ENCODE measurements at regions not wholly inside any gene's neighbourhood (a gene's known extent, or its start where the extent isn't known, plus 50 kb on each side); places are given as distances from the start of the nearest gene placed in this dataset.

DNA sequence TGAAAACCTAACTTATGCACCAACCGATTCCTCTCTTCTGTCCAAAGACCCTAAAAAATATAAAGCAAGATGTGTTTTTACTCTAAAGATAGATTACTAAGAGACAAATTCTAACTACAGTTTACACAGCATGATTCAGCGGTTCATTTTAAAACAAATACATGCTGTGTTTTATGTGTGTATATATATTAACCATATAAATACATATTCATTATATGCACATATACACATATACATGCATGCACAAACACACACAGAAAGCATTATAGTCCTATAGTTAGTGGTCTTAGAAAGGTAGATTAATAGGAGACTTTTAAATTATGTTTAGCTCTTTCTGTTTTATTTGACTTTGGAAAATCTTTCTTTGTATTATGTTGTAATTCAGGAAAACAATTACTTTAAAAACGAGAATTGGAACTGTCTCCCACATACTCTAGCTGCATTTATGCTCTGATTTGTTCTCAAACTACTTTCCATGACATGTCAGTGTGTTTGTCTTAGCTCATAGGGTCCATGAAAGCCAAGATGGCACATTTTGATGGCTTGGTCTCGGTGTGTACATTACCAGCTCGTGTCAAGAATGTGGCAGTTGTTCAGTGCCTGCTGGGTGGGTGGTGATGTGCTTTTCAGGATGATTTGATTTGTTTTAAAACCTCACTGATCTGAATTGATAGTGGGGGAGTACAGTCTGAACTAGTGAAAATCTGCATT is 548.8 kb upstream of the SALL1 start:
- intact Hi-C loops (cut with micrococcal nuclease): no loop called here
- no peaks in the 10 kb centered on the region for H3K4me1 Mint-ChIP-seq (ENCODE audit: low read depth)
- DNase-seq (ENCODE audit: low spot score): no peak
- no peak overlapping the region for H3K27ac Mint-ChIP-seq
- H3K36me3 Mint-ChIP-seq (ENCODE audit: low read depth): no peaks in the 10 kb centered on the region
- no peaks in the 10 kb centered on the region for H3K27me3 Mint-ChIP-seq (ENCODE audit: low read depth)
- no peak overlapping the region for H3K4me3 Mint-ChIP-seq (ENCODE audit: low read depth)
- peaks cover 30% of the 10 kb centered on the region for H3K9me3 Mint-ChIP-seq

DNA sequence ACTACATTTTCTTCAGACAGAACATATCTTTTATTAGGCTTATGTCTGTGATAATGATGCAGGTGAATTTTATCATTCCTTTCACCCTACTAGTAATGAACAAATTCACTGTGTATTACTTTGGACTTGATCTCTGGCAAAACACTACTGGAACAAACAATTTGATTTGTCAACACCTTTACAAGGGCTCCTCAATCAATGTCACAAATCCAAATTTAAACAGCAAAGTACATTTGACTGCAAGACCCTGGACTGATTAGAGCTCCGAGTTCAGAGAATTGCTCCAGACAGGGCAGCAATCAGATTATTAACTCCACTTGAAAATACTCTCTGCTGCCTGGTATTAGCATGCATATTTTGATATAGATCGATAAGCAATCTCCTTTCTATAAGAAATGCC is 547.6 kb upstream of the SALL1 start:
- no peak for DNase-seq (ENCODE audit: low spot score)
- Mint-ChIP-seq H3K27me3 (ENCODE audit: low read depth) (no peaks in the 10 kb centered on the region), H3K36me3 (ENCODE audit: low read depth) (no peaks in the 10 kb centered on the region), H3K9me3 (peaks cover 29% of the 10 kb centered on the region), H3K27ac (no peak overlapping the region), H3K4me3 (ENCODE audit: low read depth) (no peak overlapping the region), H3K4me1 (ENCODE audit: low read depth) (no peaks in the 10 kb centered on the region)
- intact Hi-C loops (cut with micrococcal nuclease): no loop called here

GRCh38 chr16:51697454-51697853 is 546.4 kb upstream of the SALL1 start:
- Mint-ChIP-seq H3K9me3 (peaks cover 38% of the 10 kb centered on the region), H3K36me3 (ENCODE audit: low read depth) (no peaks in the 10 kb centered on the region), H3K4me3 (ENCODE audit: low read depth) (no peak overlapping the region), H3K27me3 (ENCODE audit: low read depth) (no peaks in the 10 kb centered on the region), H3K27ac (no peak overlapping the region), H3K4me1 (ENCODE audit: low read depth) (no peaks in the 10 kb centered on the region)
- intact Hi-C loops (cut with micrococcal nuclease): no loop called here
- DNase-seq (ENCODE audit: low spot score): no peak

DNA sequence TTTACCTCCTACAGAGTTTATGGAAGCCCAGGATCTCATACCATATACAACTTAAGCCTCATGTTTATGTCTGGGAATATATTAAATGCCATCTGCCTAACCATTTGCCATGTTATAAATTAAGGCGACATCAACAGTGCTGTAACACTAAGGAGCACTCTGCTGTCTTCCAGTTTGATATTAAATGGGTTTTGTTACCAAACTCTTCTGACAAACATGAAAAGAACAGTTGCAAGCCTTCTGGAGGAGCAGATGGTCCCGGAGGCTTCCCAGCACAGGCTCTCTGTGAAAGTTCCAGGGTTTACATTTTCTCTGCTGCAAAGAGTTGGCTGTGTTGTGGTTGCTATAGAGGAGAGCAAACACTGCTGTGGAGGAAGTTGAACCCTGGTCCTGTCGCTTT is 545.3 kb upstream of the SALL1 start:
- no peak for DNase-seq (ENCODE audit: low spot score)
- Mint-ChIP-seq H3K27me3 (ENCODE audit: low read depth) (no peaks in the 10 kb centered on the region), H3K27ac (no peak overlapping the region), H3K36me3 (ENCODE audit: low read depth) (no peaks in the 10 kb centered on the region), H3K4me3 (ENCODE audit: low read depth) (no peak overlapping the region), H3K4me1 (ENCODE audit: low read depth) (no peaks in the 10 kb centered on the region), H3K9me3 (peaks cover 35% of the 10 kb centered on the region)
- intact Hi-C loops (cut with micrococcal nuclease): no loop called here

GRCh38 chr16:51691109-51691508 is 540.0 kb upstream of the SALL1 start:
- Mint-ChIP-seq H3K9me3 (peaks cover 65% of the 10 kb centered on the region), H3K36me3 (ENCODE audit: low read depth) (no peaks in the 10 kb centered on the region), H3K4me1 (ENCODE audit: low read depth) (no peaks in the 10 kb centered on the region), H3K27ac (no peak overlapping the region), H3K4me3 (ENCODE audit: low read depth) (no peak overlapping the region), H3K27me3 (ENCODE audit: low read depth) (no peaks in the 10 kb centered on the region)
- no peak for DNase-seq (ENCODE audit: low spot score)
- intact Hi-C loops (cut with micrococcal nuclease): no loop called here

DNA sequence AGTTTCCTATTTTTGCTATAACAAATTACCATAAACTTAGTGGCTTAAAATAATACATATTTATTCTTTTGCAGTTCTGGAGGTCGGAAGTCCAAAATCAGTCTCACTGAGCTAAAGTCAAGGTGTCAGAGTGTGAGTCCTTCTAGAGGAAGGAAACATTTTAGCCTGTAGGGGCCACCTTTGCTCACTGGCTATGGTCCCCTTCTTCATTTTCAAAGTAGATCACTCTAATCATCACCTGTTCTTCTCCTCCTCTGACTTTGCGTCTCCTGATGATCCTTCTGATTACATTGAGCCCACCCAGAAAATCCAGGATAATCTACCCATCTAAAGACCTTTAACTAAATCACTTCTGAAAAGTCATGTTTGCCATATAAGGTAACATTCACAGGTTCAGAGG is 534.4 kb upstream of the SALL1 start:
- Mint-ChIP-seq H3K36me3 (ENCODE audit: low read depth) (no peaks in the 10 kb centered on the region), H3K27me3 (ENCODE audit: low read depth) (no peaks in the 10 kb centered on the region), H3K9me3 (peaks cover 50% of the 10 kb centered on the region), H3K4me1 (ENCODE audit: low read depth) (no peaks in the 10 kb centered on the region), H3K27ac (no peak overlapping the region), H3K4me3 (ENCODE audit: low read depth) (no peak overlapping the region)
- intact Hi-C loops (cut with micrococcal nuclease): no loop called here
- DNase-seq (ENCODE audit: low spot score): no peak

- Mint-ChIP-seq H3K4me3 (ENCODE audit: low read depth) (no peak overlapping the region), H3K27ac (no peak overlapping the region), H3K36me3 (ENCODE audit: low read depth) (no peaks in the 10 kb centered on the region), H3K4me1 (ENCODE audit: low read depth) (no peaks in the 10 kb centered on the region), H3K9me3 (peaks cover 45% of the 10 kb centered on the region), H3K27me3 (ENCODE audit: low read depth) (no peaks in the 10 kb centered on the region)
- DNase-seq (ENCODE audit: low spot score): no peak
- intact Hi-C loops (cut with micrococcal nuclease): no loop called here
Measured at GRCh38 chr16:51683882-51684281, 532.8 kb upstream of the SALL1 start.

DNA sequence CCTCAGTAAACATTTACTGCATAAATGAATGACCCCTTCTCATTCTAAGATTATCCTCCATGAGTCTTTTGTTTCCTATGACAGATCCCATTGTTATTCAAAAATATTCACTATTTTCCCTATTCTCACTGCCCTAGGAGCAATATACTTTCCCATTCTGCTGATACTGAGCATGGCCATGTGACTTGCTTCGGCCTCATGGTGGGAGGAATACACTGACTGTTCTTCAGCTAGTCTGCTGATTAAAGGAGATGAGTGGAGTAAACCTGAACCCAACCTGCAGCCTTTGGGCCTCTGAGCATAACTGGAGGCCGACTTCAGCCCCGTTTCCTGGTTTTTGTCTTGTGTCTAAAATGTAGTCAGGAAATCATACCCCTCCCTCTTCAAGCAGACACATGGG is 531.8 kb upstream of the SALL1 start:
- Mint-ChIP-seq H3K36me3 (ENCODE audit: low read depth) (no peaks in the 10 kb centered on the region), H3K27me3 (ENCODE audit: low read depth) (no peaks in the 10 kb centered on the region), H3K4me1 (ENCODE audit: low read depth) (no peaks in the 10 kb centered on the region), H3K9me3 (peaks cover 47% of the 10 kb centered on the region), H3K27ac (no peak overlapping the region), H3K4me3 (ENCODE audit: low read depth) (no peak overlapping the region)
- no peak for DNase-seq (ENCODE audit: low spot score)
- intact Hi-C loops (cut with micrococcal nuclease): no loop called here

GRCh38 chr16:51674615-51675014 is 523.5 kb upstream of the SALL1 start:
- no peaks in the 10 kb centered on the region for H3K36me3 Mint-ChIP-seq (ENCODE audit: low read depth)
- H3K27ac Mint-ChIP-seq: no peak overlapping the region
- H3K4me3 Mint-ChIP-seq (ENCODE audit: low read depth): no peak overlapping the region
- H3K27me3 Mint-ChIP-seq (ENCODE audit: low read depth): no peaks in the 10 kb centered on the region
- DNase-seq (ENCODE audit: low spot score): no peak
- H3K9me3 Mint-ChIP-seq: peaks cover 26% of the 10 kb centered on the region
- intact Hi-C loops (cut with micrococcal nuclease): no loop called here
- H3K4me1 Mint-ChIP-seq (ENCODE audit: low read depth): no peaks in the 10 kb centered on the region

DNA sequence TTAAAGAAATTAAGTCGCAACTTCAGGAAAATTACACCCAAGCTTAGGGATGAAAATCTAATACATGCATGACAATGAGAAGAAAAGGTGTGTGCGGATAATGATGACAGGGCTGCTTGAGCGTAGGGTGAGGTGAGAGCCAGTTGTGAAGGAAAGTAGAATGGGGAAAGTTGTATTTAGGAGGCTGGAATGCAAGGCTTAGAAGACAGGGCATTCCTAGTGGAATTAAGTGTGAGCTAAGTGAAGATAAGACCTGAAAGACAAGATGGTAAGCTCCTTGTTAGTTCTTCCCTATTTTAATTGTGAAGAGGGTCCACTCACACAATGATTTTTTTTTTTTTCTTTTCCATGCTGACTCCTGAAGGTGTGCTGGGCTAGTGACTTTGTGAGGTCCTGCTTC is 519.5 kb upstream of the SALL1 start:
- no peak for DNase-seq (ENCODE audit: low spot score)
- H3K27me3 Mint-ChIP-seq (ENCODE audit: low read depth): no peaks in the 10 kb centered on the region
- intact Hi-C loops (cut with micrococcal nuclease): no loop called here
- no peaks in the 10 kb centered on the region for H3K4me1 Mint-ChIP-seq (ENCODE audit: low read depth)
- no peak overlapping the region for H3K27ac Mint-ChIP-seq
- H3K4me3 Mint-ChIP-seq (ENCODE audit: low read depth): no peak overlapping the region
- H3K36me3 Mint-ChIP-seq (ENCODE audit: low read depth): no peaks in the 10 kb centered on the region
- peaks cover 24% of the 10 kb centered on the region for H3K9me3 Mint-ChIP-seq

DNA sequence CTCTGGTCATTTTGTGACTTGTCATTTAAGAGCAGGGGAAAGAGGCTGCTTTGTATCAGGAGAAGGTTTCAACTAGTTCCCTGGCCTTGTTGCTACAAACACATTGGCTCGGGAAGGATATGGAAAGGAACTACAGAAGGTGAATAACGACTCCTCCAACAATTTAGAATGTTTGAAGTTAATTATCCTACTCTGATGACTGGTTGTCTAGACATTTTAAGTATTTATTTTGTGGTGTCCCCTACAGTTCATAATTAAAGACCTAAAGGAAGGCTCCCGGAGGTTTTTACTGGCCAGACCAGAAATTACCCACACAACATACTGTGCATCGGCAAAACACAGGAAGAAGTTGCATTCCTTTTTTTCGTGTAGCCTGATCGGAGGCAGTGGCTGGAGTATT is 515.8 kb upstream of the SALL1 start:
- Mint-ChIP-seq H3K4me1 (ENCODE audit: low read depth) (no peaks in the 10 kb centered on the region), H3K4me3 (ENCODE audit: low read depth) (no peak overlapping the region), H3K36me3 (ENCODE audit: low read depth) (no peaks in the 10 kb centered on the region), H3K9me3 (peaks cover 15% of the 10 kb centered on the region), H3K27ac (no peak overlapping the region), H3K27me3 (ENCODE audit: low read depth) (no peaks in the 10 kb centered on the region)
- DNase-seq (ENCODE audit: low spot score): no peak
- intact Hi-C loops (cut with micrococcal nuclease): no loop called here

GRCh38 chr16:51666074-51666473 is 515.0 kb upstream of the SALL1 start:
- H3K27ac Mint-ChIP-seq: no peak overlapping the region
- no peak for DNase-seq (ENCODE audit: low spot score)
- peaks cover 15% of the 10 kb centered on the region for H3K9me3 Mint-ChIP-seq
- H3K36me3 Mint-ChIP-seq (ENCODE audit: low read depth): no peaks in the 10 kb centered on the region
- H3K27me3 Mint-ChIP-seq (ENCODE audit: low read depth): no peaks in the 10 kb centered on the region
- H3K4me3 Mint-ChIP-seq (ENCODE audit: low read depth): no peak overlapping the region
- intact Hi-C loops (cut with micrococcal nuclease): no loop called here
- no peaks in the 10 kb centered on the region for H3K4me1 Mint-ChIP-seq (ENCODE audit: low read depth)

DNA sequence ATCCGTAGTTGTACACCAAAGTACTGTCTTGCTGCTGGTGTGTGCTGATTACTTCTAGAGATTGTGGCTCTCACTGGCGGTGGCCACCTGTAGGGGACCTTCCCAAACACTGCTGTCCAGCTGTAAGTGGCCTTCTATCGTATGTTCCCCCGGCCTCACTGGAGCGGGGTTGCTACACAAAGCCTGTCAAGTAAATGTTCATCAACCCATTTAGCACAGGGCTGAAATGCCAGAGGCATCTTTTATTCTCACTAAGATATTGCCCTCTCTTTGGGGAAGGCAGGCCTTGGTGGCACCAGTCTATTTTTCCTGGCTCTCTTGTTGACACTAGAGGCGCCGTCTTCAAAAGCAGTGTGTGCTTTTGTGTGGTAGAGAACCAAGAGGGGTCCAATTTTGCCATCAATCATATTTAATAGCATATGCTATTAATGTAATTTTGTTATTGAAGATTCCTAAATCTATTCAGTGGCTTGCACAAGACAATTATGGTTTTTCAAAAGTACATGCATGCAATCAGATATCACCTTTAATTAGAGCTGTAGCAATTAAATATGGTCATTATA is 514.4 kb upstream of the SALL1 start:
- no peak for DNase-seq (ENCODE audit: low spot score)
- Mint-ChIP-seq H3K9me3 (peaks cover 18% of the 10 kb centered on the region), H3K27me3 (ENCODE audit: low read depth) (no peaks in the 10 kb centered on the region), H3K4me1 (ENCODE audit: low read depth) (no peaks in the 10 kb centered on the region), H3K4me3 (ENCODE audit: low read depth) (no peak overlapping the region), H3K27ac (no peak overlapping the region), H3K36me3 (ENCODE audit: low read depth) (no peaks in the 10 kb centered on the region)
- intact Hi-C loops (cut with micrococcal nuclease): no loop called here

- Mint-ChIP-seq H3K4me3 (ENCODE audit: low read depth) (no peak overlapping the region), H3K27ac (no peak overlapping the region), H3K4me1 (ENCODE audit: low read depth) (no peaks in the 10 kb centered on the region), H3K27me3 (ENCODE audit: low read depth) (no peaks in the 10 kb centered on the region), H3K36me3 (ENCODE audit: low read depth) (no peaks in the 10 kb centered on the region), H3K9me3 (peaks cover 27% of the 10 kb centered on the region)
- intact Hi-C loops (cut with micrococcal nuclease): no loop called here
- no peak for DNase-seq (ENCODE audit: low spot score)
Measured at GRCh38 chr16:51658531-51658930, 507.5 kb upstream of the SALL1 start.
